Right lobe of liver (tissue), 6 donors: ENCODE measurements at regions not wholly inside any gene's neighbourhood (a gene's known extent, or its start where the extent isn't known, plus 50 kb on each side); places are given as distances from the start of the nearest gene placed in this dataset.

Experiments
- ATAC-seq, 4 donors: fragments of 200-7000 bp; cut with Tn5 transposase; one replicate each; pipeline ENCODE4 v1.9.1; 2020; ENCODE audit warnings: mild to moderate bottlenecking in 4 of 4, moderate library complexity in 4 of 4
- DNase-seq, 3 donors: peaks; one replicate each; pipeline ENCODE4 v3.0.0-alpha.2; 2020
- H3K27ac ChIP-seq, 3 donors: fragments of 200-600 bp; one replicate each; pipeline ENCODE4 v1.8.0; 2022
- H3K27me3 ChIP-seq, 2 donors: fragments of 200-600 bp; one replicate each; pipeline ENCODE4 v1.8.0; 2022
- H3K36me3 ChIP-seq, 4 donors: fragments of 200-600 bp; sonication (generic) in 1 of 4; one replicate each; pipeline versions ENCODE4 v1.5.1 to v1.8.0; 2017 to 2022; ENCODE audit warnings: control low read depth in 1 of 4
- H3K4me1 ChIP-seq, 4 donors: fragments of 200-600 bp; sonication (generic) in 1 of 4; one replicate each; pipeline versions ENCODE4 v1.5.1 to v1.8.0; 2017 to 2022; ENCODE audit warnings: control low read depth in 1 of 4
- H3K4me3 ChIP-seq, 3 donors: fragments of 200-600 bp; one replicate each; pipeline ENCODE4 v1.8.0; 2022
- H3K9me3 ChIP-seq, 4 donors: fragments of 200-600 bp; sonication (generic) in 1 of 4; one replicate each; pipeline versions ENCODE4 v1.5.1 to v1.8.0; 2017 to 2022; ENCODE audit warnings: control low read depth in 1 of 4
- POLR2A ChIP-seq: fragments of 450-650 bp; IDR thresholded peaks from one replicate; pipeline ENCODE4 v1.6.1; 2017; ENCODE audit warnings: antibody characterized with exemption, mild to moderate bottlenecking
- WGBS: methylation state at CpG from one replicate; pipeline ENCODE4 v1.1.6; 2018; ENCODE audit warnings: low coverage, low lambda C conversion rate; ENCODE audit not compliant: insufficient coverage; ENCODE audit errors: missing lambda C conversion rate; 5-methylcytosine and 5-hydroxymethylcytosine counted together
- intact Hi-C, 2 donors: fragments of 100-400 bp; cut with DNase I; formaldehyde crosslinking; loops; one replicate each; pipeline versions ENCODE4 v1.11.2 to v1.14.1; 2022
- TF ChIP-seq, protein P1 (sequence below), 4 donors: fragments of 200-600 bp in 3 of 4; fragments of 450-650 bp in 1 of 4; IDR thresholded peaks; one replicate each; pipeline versions ENCODE4 v1.5.1 to v1.8.0; 2016 to 2022; ENCODE audit warnings: antibody characterized with exemption in 4 of 4, mild to moderate bottlenecking in 2 of 4
- donor health status: DM: no; HTN: yes; CAD: no.
- donor health status: DM: no; HTN: no; CAD: no.
- donor health status: DM: no; HTN: no; CAD: no.
- donor health status: DM: no; HTN: yes; CAD: no.
- donor health status: DM: no; HTN: yes; CAD: no.

DNA sequence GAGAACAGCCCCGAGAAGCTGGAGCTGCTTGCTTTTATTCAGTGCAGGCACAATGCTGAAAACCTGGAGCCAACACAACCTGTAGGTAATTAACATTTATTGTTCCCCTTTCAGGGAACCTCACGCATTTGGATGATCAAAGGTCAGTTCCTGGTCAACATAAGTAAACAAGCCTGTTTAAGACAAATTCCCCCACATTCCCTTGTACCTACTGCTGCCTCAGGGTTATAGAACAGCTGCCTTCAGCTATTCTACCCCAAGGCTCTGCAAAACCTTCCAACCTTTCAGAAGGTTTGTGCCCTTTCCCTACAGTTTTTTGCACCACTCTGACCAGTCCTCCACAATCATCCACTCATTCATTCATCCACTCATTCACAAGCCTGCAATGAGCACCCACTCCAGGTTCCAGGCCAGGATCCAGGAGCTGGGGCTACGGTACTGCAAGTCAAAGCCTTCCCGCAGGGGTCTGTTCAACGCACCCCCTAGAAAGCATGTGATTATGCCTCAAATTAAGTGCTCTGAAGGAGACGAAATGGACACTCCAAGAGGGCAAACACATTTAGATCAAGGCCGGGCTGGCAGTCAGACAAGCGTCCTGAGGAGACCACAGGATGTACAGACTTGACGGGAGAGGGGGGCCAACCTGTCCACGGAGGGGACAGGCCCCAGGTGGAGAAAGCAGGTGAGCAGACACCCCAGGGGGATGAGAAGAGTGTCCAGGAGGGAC lies 683.9 kb downstream of the MATN1 start:
- intact Hi-C loops: no loop called here
- Histone ChIP-seq H3K4me3 (no peak overlapping the region), H3K4me1 (no peaks in the 10 kb centered on the region), H3K27me3 (no peaks in the 10 kb centered on the region), H3K27ac (no peak overlapping the region), H3K9me3 (no peaks in the 10 kb centered on the region), H3K36me3 (no peaks in the 10 kb centered on the region)
- DNase-seq (no peak), ATAC-seq (no peak)
- 70% methylated on average over 9 of the region's 10 CpGs for WGBS
- no peak for TF ChIP-seq POLR2A
- TF ChIP-seq, protein P1, sequence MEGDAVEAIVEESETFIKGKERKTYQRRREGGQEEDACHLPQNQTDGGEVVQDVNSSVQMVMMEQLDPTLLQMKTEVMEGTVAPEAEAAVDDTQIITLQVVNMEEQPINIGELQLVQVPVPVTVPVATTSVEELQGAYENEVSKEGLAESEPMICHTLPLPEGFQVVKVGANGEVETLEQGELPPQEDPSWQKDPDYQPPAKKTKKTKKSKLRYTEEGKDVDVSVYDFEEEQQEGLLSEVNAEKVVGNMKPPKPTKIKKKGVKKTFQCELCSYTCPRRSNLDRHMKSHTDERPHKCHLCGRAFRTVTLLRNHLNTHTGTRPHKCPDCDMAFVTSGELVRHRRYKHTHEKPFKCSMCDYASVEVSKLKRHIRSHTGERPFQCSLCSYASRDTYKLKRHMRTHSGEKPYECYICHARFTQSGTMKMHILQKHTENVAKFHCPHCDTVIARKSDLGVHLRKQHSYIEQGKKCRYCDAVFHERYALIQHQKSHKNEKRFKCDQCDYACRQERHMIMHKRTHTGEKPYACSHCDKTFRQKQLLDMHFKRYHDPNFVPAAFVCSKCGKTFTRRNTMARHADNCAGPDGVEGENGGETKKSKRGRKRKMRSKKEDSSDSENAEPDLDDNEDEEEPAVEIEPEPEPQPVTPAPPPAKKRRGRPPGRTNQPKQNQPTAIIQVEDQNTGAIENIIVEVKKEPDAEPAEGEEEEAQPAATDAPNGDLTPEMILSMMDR (IDR thresholded peaks at IDR 0.05): no peak

DNA sequence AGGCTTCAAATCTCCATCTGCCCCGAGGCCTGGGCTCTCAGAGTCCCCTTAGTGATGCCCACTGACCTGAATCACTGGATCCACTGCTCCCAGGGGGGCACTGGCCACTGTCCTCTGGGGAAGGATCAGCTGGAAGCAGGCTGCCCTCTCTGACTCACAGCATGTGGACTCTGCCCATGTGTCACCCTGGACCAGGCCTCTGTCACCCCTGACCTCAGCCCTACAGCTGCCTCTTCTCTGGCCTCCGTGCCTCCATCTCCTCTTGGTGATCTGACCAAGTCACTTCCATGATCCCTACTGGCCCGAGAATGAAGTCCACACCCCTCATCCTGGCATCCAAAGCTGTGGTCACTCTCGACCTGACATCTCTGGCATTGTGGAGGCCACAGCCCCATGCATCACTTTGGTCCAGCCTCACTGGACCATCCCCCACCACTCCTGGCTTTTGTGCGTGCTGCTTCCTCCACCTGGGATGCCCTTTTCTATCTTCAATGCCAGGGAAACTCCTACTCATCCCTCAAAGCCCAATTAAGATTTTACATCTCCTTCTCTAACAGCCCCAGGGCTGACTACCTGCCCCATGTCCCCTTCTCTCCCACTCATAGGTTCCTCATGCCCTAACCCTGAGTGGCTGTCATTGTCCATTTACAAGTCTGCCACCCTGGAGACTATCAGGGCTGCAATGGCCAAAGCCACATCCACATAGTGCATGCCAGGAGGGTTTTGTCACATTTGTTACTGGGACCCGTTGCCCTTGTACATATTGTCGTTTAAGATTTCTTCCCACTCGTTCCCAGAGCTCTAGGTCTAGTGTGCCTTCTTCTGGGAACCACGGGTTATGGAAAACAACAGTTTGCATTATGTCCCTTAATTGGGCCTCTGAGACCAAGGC lies 685.0 kb downstream of the MATN1 start:
- no peaks in the 10 kb centered on the region for H3K27me3 ChIP-seq
- DNase-seq (no peak), ATAC-seq (peak in 1 of 4 donors; percentile 32)
- no peaks in the 10 kb centered on the region for H3K9me3 ChIP-seq
- WGBS: 72% methylated on average over 6 of the region's 9 CpGs
- no peaks in the 10 kb centered on the region for H3K36me3 ChIP-seq
- intact Hi-C loops: no loop called here
- H3K27ac ChIP-seq: no peak overlapping the region
- no peaks in the 10 kb centered on the region for H3K4me1 ChIP-seq
- no peak overlapping the region for H3K4me3 ChIP-seq
- no peak for TF ChIP-seq POLR2A
- TF ChIP-seq, protein P1 (IDR thresholded peaks at IDR 0.05): no peak

DNA sequence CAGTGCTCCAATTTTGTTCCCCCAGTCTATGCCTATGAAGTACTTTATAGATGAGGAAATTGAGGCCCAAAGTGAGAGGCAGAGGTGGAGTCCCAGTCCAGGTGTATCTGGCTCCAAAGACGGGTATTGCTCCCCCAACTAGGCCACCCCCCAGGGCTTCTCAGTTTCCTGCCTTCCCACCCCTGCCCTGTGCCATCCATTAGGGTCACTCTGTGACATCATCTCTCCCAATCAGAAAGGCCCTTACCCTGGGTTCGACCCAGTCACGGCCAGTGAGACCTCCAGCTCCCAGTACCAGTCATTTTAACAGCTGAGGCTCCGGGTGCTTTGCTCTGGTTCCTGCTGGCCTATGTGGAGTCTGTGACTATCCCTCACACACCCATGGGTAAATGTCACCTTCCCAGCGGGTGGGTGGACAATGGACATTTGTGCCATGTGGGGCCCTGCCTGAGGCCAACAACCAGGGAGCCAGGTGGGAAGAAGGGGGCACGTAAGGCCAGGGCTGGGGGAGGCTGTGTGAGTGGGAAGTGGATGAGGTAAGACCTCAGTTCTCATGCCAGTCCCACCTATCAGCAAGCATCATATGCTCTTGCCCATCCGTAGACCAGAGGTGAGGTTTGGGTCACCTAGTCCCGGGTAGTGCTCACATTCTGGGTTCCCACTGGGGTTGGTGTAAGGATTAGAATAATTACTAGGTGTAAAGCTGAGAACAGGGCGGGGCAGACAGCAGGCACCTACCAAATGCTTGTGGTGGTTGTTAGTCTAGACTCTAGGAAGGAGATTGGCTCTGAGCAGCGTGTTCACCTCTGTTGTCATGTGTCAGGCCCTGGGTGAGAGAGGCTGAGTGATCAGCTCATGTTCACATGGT lies 685.9 kb downstream of the MATN1 start:
- Histone ChIP-seq H3K9me3 (no peaks in the 10 kb centered on the region), H3K4me1 (no peaks in the 10 kb centered on the region), H3K36me3 (no peaks in the 10 kb centered on the region), H3K27ac (no peak overlapping the region), H3K4me3 (no peak overlapping the region), H3K27me3 (no peaks in the 10 kb centered on the region)
- WGBS: 86% methylated on average over 3 of the region's 10 CpGs
- intact Hi-C loops: no loop called here
- DNase-seq (no peak), ATAC-seq (no peak)
- TF ChIP-seq, protein P1 (IDR thresholded peaks at IDR 0.05): no peak
- TF ChIP-seq POLR2A: no peak

DNA sequence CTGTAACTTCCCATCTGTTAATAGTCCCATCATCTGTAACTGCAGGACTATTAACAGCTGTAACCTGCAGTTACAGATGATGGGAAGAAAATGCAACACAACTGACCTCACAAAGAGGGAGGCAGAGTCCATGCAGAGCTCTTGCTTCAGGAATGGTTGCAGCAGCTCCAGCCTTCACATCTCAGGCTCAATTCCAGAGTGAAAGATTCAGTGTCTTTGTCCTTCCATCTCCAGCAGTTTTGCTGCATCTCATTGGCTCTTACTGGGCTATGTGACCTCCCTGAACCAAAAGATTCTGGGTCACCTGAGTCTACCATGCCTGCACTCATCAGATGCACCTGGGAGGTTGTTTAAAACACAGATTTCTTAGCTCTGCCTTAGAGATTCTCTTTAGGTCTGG lies 686.7 kb downstream of the MATN1 start:
- TF ChIP-seq, protein P1 (IDR thresholded peaks at IDR 0.05): no peak
- TF ChIP-seq POLR2A: no peak
- intact Hi-C loops: no loop called here
- ATAC-seq (no peak), DNase-seq (no peak)
- no peak overlapping the region for H3K27ac ChIP-seq
- no peaks in the 10 kb centered on the region for H3K4me1 ChIP-seq
- no peaks in the 10 kb centered on the region for H3K36me3 ChIP-seq
- no peaks in the 10 kb centered on the region for H3K27me3 ChIP-seq
- H3K9me3 ChIP-seq: no peaks in the 10 kb centered on the region
- no peak overlapping the region for H3K4me3 ChIP-seq
